Ovary (tissue), 3 donors: ENCODE measurements at regions not wholly inside any gene's neighbourhood (a gene's known extent, or its start where the extent isn't known, plus 50 kb on each side); places are given as distances from the start of the nearest gene placed in this dataset.

Experiments used
- EP300 ChIP-seq: sonication (generic); formaldehyde crosslinking; IDR thresholded peaks from one replicate; pipeline ENCODE4 v1.6.1; 2017; ENCODE audit warnings: antibody characterized with exemption
- POLR2A ChIP-seq: fragments of 450-650 bp; IDR thresholded peaks from one replicate; pipeline ENCODE4 v1.6.1; 2017; ENCODE audit warnings: antibody characterized with exemption, mild to moderate bottlenecking, moderate library complexity
- TF ChIP-seq, protein P1 (sequence below), 3 donors: fragments of 450-650 bp in 2 of 3; fragments of 200-600 bp in 1 of 3; IDR thresholded peaks; one replicate each; pipeline versions ENCODE4 v1.5.1 to v1.8.0; 2016 to 2022; ENCODE audit warnings: antibody characterized with exemption in 3 of 3, mild to moderate bottlenecking in 1 of 3
- donor health status: DM: no; HTN: no; CAD: no.

DNA sequence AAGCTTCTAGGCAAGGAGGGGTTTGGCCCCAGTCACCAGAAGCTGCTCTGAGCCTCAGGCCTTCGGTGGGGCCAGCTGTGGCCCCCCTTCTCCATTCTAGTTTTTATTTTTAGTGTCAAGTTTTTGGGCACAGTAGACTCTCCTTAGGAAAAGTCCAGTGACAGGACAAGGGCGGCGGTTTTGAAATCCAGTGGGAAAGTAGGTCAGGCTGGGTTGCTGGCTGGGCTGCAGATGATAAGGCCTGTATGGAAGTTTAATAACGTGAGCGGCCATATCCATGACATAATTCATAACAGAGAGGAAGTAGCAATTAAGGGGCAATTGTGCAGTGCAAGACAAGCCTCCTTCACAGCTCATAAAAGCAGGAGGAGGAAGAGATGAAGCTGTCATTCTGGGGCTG lies 87.1 kb upstream of the ZNF716 start:
- TF ChIP-seq POLR2A (no peak), EP300 (no peak)
- TF ChIP-seq, protein P1, sequence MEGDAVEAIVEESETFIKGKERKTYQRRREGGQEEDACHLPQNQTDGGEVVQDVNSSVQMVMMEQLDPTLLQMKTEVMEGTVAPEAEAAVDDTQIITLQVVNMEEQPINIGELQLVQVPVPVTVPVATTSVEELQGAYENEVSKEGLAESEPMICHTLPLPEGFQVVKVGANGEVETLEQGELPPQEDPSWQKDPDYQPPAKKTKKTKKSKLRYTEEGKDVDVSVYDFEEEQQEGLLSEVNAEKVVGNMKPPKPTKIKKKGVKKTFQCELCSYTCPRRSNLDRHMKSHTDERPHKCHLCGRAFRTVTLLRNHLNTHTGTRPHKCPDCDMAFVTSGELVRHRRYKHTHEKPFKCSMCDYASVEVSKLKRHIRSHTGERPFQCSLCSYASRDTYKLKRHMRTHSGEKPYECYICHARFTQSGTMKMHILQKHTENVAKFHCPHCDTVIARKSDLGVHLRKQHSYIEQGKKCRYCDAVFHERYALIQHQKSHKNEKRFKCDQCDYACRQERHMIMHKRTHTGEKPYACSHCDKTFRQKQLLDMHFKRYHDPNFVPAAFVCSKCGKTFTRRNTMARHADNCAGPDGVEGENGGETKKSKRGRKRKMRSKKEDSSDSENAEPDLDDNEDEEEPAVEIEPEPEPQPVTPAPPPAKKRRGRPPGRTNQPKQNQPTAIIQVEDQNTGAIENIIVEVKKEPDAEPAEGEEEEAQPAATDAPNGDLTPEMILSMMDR (IDR thresholded peaks at IDR 0.05), result no peak
